HG02763 (cell line): ENCODE measurements at regions not wholly inside any gene's neighbourhood (a gene's known extent, or its start where the extent isn't known, plus 50 kb on each side); places are given as distances from the start of the nearest gene placed in this dataset.
"Not testable (repeated sequence)": the region's sequence is repeated elsewhere in the genome, so short reads cannot be mapped to it uniquely, and the experiment has no call there.

ENCODE experiments used
- ATAC-seq: cut with Tn5 transposase; IDR thresholded peaks from one replicate; pipeline ENCODE4 v1.9.1; 2021; ENCODE audit warnings: mild to moderate bottlenecking, moderate library complexity; ENCODE audit not compliant: unreplicated experiment

GRCh38 chr9:85487872-85488271 lies 253.9 kb downstream of the AGTPBP1 start:
- no peak for ATAC-seq

- no peak for ATAC-seq
Measured at GRCh38 chr9:85484235-85484634, 257.5 kb downstream of the AGTPBP1 start.

- ATAC-seq = no peak
Measured at GRCh38 chr9:85483208-85483607, 258.5 kb downstream of the AGTPBP1 start.

DNA sequence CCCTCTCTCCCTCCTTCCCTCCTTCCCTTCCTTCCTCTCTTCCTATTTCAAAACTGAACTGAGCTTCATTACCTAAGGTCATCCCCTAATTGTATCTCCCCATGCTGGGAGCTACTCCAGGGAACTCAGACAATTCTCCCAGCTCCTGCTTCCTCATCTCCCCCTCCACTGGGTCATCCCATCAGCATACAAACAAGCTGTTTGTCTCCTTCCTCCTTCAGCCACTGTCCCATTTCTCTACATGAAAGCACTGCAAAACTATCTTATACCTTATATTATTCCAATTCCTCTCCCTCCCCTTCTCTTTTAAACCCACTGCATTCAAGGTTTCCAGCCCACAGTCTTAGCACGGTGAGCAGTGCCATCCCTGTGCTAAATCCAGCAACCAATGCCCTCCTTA lies 262.4 kb downstream of the AGTPBP1 start:
- no peak for ATAC-seq

GRCh38 chr9:85478847-85479246 lies 262.9 kb downstream of the AGTPBP1 start:
- no peak for ATAC-seq

- ATAC-seq = not testable (repeated sequence)
Measured at GRCh38 chr9:85474896-85475295, 266.9 kb downstream of the AGTPBP1 start.

DNA sequence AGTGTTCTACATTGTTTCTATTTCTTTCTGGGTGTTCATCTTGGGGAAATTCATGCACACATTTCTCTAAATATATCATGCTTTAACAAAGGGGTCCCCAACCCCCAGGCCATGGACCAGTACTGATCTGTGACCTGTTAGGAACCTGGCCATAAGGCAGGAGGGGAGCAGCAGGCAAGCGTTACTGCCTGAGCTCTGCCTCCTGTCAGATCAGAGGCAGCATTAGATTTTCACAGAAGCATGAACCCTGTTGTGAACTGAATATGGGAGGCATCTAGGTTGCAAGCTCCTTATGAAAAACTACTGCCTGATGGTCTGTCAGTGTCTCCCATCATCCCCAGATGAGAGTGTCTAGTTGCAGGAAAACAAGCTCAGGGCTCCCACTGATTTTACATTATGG lies 270.0 kb downstream of the AGTPBP1 start:
- no peak for ATAC-seq

- no peak for ATAC-seq
Measured at GRCh38 chr9:85469041-85469440, 272.7 kb downstream of the AGTPBP1 start.

DNA sequence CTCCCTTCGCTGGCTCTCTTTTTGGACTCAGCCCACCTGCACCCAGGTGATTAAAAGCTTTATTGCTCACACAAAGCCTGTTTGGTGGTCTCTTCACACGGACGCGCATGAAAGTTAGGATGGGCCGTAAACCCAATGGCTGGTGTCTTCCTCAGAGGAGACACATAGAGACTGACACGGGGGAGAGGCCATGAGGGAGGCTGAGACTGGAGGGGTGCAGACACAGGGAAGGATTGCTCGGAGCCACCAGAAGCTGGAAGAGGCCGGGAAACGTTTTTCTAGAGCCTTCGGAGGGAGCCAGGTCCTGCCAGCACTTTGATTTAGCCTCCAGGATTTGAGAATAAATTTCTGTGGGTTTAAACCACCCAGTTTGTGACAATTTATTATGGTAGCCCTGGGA lies 274.9 kb downstream of the AGTPBP1 start:
- no peak for ATAC-seq

DNA sequence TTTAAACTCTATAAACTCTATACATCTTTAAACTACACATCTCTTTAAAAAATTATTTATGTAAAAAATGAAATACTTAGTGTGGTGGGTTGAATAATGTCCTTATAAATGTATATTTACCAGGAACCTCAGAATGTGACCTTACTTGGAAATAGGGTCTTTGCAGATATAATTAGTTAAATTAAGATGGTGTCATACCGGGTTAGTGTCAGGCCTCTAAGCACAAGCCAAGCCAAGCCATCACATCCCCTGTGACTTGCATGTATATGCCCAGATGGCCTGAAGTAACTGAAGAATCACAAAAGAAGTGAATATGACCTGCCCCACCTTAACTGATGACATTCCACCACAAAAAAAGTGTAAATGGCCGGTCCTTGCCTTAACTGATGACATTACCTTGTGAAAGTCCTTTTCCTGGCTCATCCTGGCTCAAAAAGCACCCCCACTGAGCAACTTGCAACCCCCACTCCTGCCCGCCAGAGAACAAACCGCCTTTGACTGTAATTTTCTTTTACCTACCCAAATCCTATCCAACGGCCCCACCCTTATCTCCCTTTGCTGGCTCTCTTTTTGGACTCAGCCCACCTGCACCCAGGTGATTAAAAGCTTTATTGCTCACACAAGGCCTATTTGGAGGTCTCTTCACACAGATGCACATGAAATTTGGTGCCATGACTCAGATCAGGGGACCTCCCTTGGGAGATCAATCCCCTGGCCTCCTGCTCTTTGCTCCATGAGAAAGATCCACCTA lies 283.5 kb downstream of the AGTPBP1 start:
- not testable (repeated sequence) for ATAC-seq

- ATAC-seq = no peak
Measured at GRCh38 chr9:85453850-85454249, 287.9 kb downstream of the AGTPBP1 start.

DNA sequence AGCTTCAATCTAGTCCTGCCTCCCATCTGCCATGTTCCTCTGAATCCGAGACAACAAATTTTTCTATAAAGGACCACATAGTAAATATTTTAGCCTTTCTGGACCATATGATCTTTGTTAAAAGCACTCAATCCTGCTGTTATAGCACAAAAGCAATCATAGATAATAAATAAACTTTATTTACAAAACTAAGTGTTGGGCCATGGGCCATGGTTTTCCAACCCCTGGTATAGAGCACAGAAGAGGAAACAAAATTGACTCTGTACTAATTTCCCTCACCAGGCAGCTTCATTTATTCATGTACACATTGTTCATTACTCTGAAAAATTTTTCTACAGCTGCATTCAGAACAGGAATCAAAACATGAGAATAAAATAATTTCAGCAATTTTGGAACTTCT lies 288.9 kb downstream of the AGTPBP1 start:
- no peak for ATAC-seq

DNA sequence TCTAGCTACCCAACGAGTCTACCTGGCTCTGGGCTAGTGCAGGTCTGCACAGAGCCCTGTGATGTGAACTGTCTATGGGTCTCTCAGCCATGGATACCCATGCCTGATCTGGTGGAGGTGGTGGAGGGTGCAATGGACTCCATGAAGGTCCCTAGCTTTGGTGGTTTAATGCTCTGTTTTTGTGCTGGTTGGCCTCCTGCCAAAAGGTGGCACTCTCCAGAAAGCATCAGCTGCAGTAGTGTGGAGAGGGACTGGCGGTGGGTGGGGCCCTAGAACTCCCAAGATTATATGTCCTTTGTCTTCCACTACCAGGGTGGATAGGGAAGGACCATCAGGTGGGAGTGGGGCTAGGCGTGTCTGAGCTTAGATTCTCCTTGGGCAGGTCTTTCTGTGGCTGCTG lies 290.1 kb downstream of the AGTPBP1 start:
- ATAC-seq = no peak

DNA sequence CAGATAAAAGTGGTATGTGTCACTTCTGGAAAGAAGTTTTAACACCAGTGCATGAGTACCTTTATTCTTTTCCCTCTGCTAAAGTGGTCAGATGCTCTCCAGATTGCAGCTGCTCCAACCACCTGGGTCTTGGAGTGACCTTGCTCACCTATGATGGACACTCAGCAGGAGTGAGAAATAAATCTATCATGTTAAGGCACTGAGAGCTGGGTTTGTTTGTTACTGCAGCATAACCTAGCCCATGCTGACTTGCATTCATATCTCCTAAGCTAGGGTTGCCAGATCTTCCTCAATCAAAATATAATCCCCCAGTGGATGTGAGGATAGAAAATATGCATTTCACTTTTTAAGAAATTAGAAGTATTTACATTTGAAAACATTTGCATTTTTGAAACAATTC lies 295.9 kb downstream of the AGTPBP1 start:
- no peak for ATAC-seq

- no peak for ATAC-seq
Measured at GRCh38 chr9:85444243-85444642, 297.5 kb downstream of the AGTPBP1 start.

DNA sequence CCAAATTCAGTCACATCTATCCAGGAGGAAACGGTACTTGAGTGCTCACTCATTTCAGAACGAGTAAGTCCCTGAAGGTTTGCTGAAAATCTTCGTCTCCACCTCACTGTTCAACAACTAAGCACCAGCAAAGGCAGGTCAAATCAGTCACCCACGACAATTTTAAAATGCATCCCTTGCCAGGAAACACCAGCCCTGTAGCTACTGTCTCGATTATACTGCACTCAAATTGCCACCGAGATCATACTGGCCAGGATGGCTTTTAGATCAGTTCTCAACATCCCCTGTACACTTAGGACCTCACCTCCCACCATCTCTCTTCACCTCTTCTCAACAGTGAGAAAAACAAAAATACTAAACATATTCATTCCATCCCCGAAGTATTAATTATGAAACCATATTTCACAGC lies 298.6 kb downstream of the AGTPBP1 start:
- ATAC-seq = no peak

GRCh38 chr9:85439791-85440190 lies 302.0 kb downstream of the AGTPBP1 start:
- no peak for ATAC-seq

- ATAC-seq = not testable (repeated sequence)
Measured at GRCh38 chr9:85433956-85434355, 307.8 kb downstream of the AGTPBP1 start.

DNA sequence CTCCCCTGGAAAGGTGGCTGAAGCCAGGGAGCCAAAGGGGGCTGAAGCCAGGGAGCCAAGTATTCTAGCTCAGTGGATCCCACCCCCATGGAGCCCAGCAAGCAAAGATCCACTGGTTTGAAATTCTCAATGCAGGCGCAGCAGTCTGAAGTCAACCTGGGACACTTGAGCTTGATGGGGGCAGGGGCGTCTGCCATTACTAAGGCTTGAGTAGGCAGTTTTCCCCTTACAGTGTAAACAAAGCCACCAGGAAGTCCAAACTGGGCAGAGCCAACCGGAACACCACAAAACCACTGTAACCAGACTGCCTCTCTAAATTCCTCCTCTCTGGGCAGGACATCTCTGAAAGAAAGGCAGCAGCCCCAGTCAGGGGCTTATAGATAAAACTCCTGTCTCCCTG lies 308.2 kb downstream of the AGTPBP1 start:
- ATAC-seq = not testable (repeated sequence)

GRCh38 chr9:85433046-85433445 lies 308.7 kb downstream of the AGTPBP1 start:
- no peak for ATAC-seq

DNA sequence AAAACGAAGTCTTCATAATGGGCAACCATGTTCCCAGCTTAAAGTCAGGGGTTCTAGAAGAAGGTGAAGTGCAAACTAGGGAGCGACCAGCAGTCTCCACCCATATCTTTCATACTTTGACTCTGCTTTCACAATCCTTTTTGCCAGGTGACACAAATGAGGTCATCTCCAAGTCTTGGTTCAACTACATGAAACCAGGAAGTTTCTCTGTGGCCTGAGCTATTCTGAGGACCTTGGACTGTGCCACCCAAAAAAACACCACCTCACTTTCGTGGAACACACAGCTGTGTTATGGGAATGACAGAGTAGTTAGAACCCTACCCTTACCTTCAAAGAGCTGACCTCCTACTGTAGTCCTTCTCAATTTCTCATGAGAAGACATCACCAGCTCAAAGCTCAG lies 309.2 kb downstream of the AGTPBP1 start:
- ATAC-seq = no peak

GRCh38 chr9:85431339-85432102 lies 310.2 kb downstream of the AGTPBP1 start:
- no peak for ATAC-seq
